ENCODE measurements at regions not wholly inside any gene's neighbourhood (a gene's known extent, or its start where the extent isn't known, plus 50 kb on each side); places are given as distances from the start of the nearest gene placed in this dataset.

GRCh38 chr11:131295986-131296385, 74.4 kb upstream of the NTM start:
- Histone ChIP-seq H2AK5ac (ENCODE audit: insufficient read length, low read length) (no peak overlapping the region), H3K23me2 (ENCODE audit: insufficient read length, low read depth, low read length, poor library complexity, severe bottlenecking) (no peaks in the 10 kb centered on the region), H2BK120ac (ENCODE audit: low read depth, low read length, poor library complexity, severe bottlenecking) (no peak overlapping the region), H3K79me2 (ENCODE audit: insufficient read depth, low read length) (no peaks in the 10 kb centered on the region; the same call in 1 of the 2 replicates), H3K4ac (ENCODE audit: low read depth, low read length) (no peak overlapping the region), H3K56ac (ENCODE audit: insufficient read length, low read depth, low read length) (no peak overlapping the region), H2AFZ (ENCODE audit: low read length) (no peak overlapping the region), H3K9ac (ENCODE audit: extremely low read depth, insufficient read length, low read length) (no peak overlapping the region), H3K14ac (ENCODE audit: insufficient read depth, low read length) (no peak overlapping the region), H4K5ac (ENCODE audit: insufficient read length, low read depth, low read length) (no peak overlapping the region), H4K8ac (replicated peaks; ENCODE audit: insufficient read length, low read depth, low read length) (no peak overlapping the region), H3K4me2 (ENCODE audit: insufficient read depth, insufficient read length, low read length) (no peak overlapping the region), H3K9me3 (ENCODE audit: control insufficient read depth, low read depth, low read length) (no peaks in the 10 kb centered on the region), H2BK5ac (ENCODE audit: insufficient read length, low read length) (no peak overlapping the region), H2BK12ac (ENCODE audit: insufficient read length, low read depth, low read length) (no peak overlapping the region), H3T11ph (ENCODE audit: low read length) (no peak overlapping the region), H3K4me1 (ENCODE audit: insufficient read depth, low read length) (0 out of 2 replicates have a peak, but pooled peaks cover 5% of the 10 kb centered on the region), H2BK20ac (ENCODE audit: low read depth, low read length, poor library complexity, severe bottlenecking) (no peak overlapping the region), H3K23ac (ENCODE audit: insufficient read length, low read depth, low read length) (no peak overlapping the region), H3K18ac (ENCODE audit: insufficient read length, low read depth, low read length) (no peak overlapping the region), H3K79me1 (ENCODE audit: insufficient read depth, low read depth, low read length, poor library complexity, severe bottlenecking) (no peaks in the 10 kb centered on the region), H4K20me1 (ENCODE audit: control insufficient read depth, insufficient read depth, insufficient read length) (no peaks in the 10 kb centered on the region), H4K91ac (ENCODE audit: insufficient read length, low read depth, low read length) (no peak overlapping the region), H2BK15ac (ENCODE audit: low read depth, low read length) (no peak overlapping the region), H3K27ac (ENCODE audit: insufficient read length, low read depth, low read length) (no peak overlapping the region), H3K27me3 (ENCODE audit: insufficient read depth, low read length) (no peaks in the 10 kb centered on the region)
- DNase-seq: no peak
- no CpG with 5 or more reads among the region's 5 CpGs for WGBS (ENCODE audit: extremely low coverage, insufficient read length, low lambda C conversion rate)
- TF ChIP-seq, protein P1, sequence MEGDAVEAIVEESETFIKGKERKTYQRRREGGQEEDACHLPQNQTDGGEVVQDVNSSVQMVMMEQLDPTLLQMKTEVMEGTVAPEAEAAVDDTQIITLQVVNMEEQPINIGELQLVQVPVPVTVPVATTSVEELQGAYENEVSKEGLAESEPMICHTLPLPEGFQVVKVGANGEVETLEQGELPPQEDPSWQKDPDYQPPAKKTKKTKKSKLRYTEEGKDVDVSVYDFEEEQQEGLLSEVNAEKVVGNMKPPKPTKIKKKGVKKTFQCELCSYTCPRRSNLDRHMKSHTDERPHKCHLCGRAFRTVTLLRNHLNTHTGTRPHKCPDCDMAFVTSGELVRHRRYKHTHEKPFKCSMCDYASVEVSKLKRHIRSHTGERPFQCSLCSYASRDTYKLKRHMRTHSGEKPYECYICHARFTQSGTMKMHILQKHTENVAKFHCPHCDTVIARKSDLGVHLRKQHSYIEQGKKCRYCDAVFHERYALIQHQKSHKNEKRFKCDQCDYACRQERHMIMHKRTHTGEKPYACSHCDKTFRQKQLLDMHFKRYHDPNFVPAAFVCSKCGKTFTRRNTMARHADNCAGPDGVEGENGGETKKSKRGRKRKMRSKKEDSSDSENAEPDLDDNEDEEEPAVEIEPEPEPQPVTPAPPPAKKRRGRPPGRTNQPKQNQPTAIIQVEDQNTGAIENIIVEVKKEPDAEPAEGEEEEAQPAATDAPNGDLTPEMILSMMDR (conservative IDR thresholded peaks at IDR 0.05): no peak
- Mint-ChIP-seq H3K4me1 (peaks cover 28 to 29% of the 10 kb centered on the region in 2 experiments), H3K4me3 (no peak overlapping the region), H3K36me3 (ENCODE audit: insufficient read depth in 1 of 3, low read depth in 3 of 3) (peaks cover 6 to 18% (median 16%) of the 10 kb centered on the region in 3 experiments), H3K27ac (peak overlapping the region in 1 of 3 experiments; percentile 6; a peak in 1 of 7 replicates), H3K9me3 (no peaks in the 10 kb centered on the region), H3K27me3 (ENCODE audit: low read depth) (no peaks in the 10 kb centered on the region; the same call in 1 of the 2 replicates)

Measured in H9 (cell line).